ENCODE measurements at regions not wholly inside any gene's neighbourhood (a gene's known extent, or its start where the extent isn't known, plus 50 kb on each side); places are given as distances from the start of the nearest gene placed in this dataset.

DNA sequence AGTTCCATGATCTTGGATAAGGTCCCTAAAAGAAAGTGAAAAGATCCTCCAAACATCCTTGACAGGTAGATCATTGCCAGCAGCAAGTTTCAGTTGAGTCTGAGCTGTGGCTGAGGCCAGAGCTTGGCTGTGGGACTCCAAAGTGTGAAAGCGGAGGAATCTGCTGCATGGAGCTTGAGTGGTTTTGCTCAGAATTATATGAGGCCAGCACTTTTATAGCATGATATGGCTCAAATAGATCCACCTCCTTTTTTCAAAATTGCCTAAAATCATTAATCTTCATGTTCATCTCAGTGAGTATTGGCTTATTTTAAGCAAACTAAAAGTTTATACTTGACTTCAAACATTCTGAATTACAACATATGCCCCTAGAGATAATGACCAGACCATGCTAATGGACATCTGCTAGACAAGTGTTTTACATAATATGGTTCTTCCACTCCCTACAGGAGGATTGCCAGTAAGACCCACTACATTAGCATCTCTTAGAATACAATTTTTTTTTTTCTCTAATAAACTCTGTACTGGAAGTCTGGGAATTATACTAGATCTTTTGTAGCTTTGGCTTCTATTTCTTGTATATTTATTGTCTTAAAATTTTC lies 368.1 kb downstream of the ZPLD1 start:
- TF ChIP-seq ZNF274 (IDR thresholded peaks at IDR 0.05; ENCODE audit: low read depth, low read length) (no peak), SUZ12 (IDR thresholded peaks at IDR 0.05; ENCODE audit: extremely low read depth, insufficient read depth, insufficient read length) (no peak)
